Lower leg skin (tissue), 3 donors: ENCODE measurements at regions not wholly inside any gene's neighbourhood (a gene's known extent, or its start where the extent isn't known, plus 50 kb on each side); places are given as distances from the start of the nearest gene placed in this dataset.

ENCODE experiments used
- CTCF ChIP-seq, 3 donors: fragments of 450-650 bp; IDR thresholded peaks; one replicate each; pipeline ENCODE4 v1.5.1; 2016; ENCODE audit warnings: antibody characterized with exemption in 3 of 3, mild to moderate bottlenecking in 3 of 3, moderate library complexity in 2 of 3
- POLR2A ChIP-seq, 2 donors: fragments of 450-650 bp; IDR thresholded peaks; one replicate each; pipeline ENCODE4 v1.6.1; 2016 to 2017; ENCODE audit warnings: antibody characterized with exemption in 2 of 2, mild to moderate bottlenecking in 1 of 2, moderate library complexity in 1 of 2

- no peak for TF ChIP-seq POLR2A (IDR thresholded peaks at IDR 0.05)
- no peak for TF ChIP-seq CTCF (IDR thresholded peaks at IDR 0.05)
Measured at GRCh38 chr2:64880193-64880951, 108.8 kb upstream of the SLC1A4 start.
